ENCODE measurements at regions not wholly inside any gene's neighbourhood (a gene's known extent, or its start where the extent isn't known, plus 50 kb on each side); places are given as distances from the start of the nearest gene placed in this dataset.

- TF ChIP-seq CTCF (IDR thresholded peaks at IDR 0.05; ENCODE audit: low read depth, low read length, missing control alignments): no peak
- DNase-seq (ENCODE audit: low read depth): no peak
- in situ Hi-C loops (cut with HindIII; ENCODE audit: low sequenced_read_pairs): no loop called here
- H3K4me3 ChIP-seq (ENCODE audit: low read depth, low read length): no peak overlapping the region
These were observed 227.3 kb downstream of the HAPSTR1 start for GRCh38 chr16:9318764-9319163.

- no peak overlapping the region for H3K4me3 ChIP-seq (ENCODE audit: low read depth, low read length)
- in situ Hi-C loops (cut with HindIII; ENCODE audit: low sequenced_read_pairs): no loop called here
- no peak for TF ChIP-seq CTCF (IDR thresholded peaks at IDR 0.05; ENCODE audit: low read depth, low read length, missing control alignments)
- no peak for DNase-seq (ENCODE audit: low read depth)
These were observed 231.3 kb downstream of the HAPSTR1 start for GRCh38 chr16:9322769-9323168.

GRCh38 chr16:9323170-9323569, 231.7 kb downstream of the HAPSTR1 start:
- TF ChIP-seq CTCF (IDR thresholded peaks at IDR 0.05; ENCODE audit: low read depth, low read length, missing control alignments): no peak
- no peak for DNase-seq (ENCODE audit: low read depth)
- H3K4me3 ChIP-seq (ENCODE audit: low read depth, low read length): no peak overlapping the region
- in situ Hi-C loops (cut with HindIII; ENCODE audit: low sequenced_read_pairs): no loop called here

- H3K4me3 ChIP-seq (ENCODE audit: low read depth, low read length): no peak overlapping the region
- TF ChIP-seq CTCF (IDR thresholded peaks at IDR 0.05; ENCODE audit: low read depth, low read length, missing control alignments): no peak
- in situ Hi-C loops (cut with HindIII; ENCODE audit: low sequenced_read_pairs): no loop called here
- no peak for DNase-seq (ENCODE audit: low read depth)
These were observed 235.8 kb downstream of the HAPSTR1 start for GRCh38 chr16:9327253-9327652.

- TF ChIP-seq CTCF (IDR thresholded peaks at IDR 0.05; ENCODE audit: low read depth, low read length, missing control alignments): no peak
These were observed 237.0 kb downstream of the HAPSTR1 start for GRCh38 chr16:9328411-9328810.

GRCh38 chr16:9330095-9330494, 238.7 kb downstream of the HAPSTR1 start:
- DNase-seq (ENCODE audit: low read depth): no peak
- no peak overlapping the region for H3K4me3 ChIP-seq (ENCODE audit: low read depth, low read length)
- in situ Hi-C loops (cut with HindIII; ENCODE audit: low sequenced_read_pairs): no loop called here
- no peak for TF ChIP-seq CTCF (IDR thresholded peaks at IDR 0.05; ENCODE audit: low read depth, low read length, missing control alignments)

More at GRCh38 chr16:9328411-9328810, 237.0 kb downstream of the HAPSTR1 start:
- no peak for DNase-seq (ENCODE audit: low read depth)
- in situ Hi-C loops (cut with HindIII; ENCODE audit: low sequenced_read_pairs): no loop called here
- no peak overlapping the region for H3K4me3 ChIP-seq (ENCODE audit: low read depth, low read length)

- DNase-seq (ENCODE audit: low read depth): no peak
- TF ChIP-seq CTCF (IDR thresholded peaks at IDR 0.05; ENCODE audit: low read depth, low read length, missing control alignments): no peak
These were observed 240.1 kb downstream of the HAPSTR1 start for GRCh38 chr16:9331503-9331902.

More at GRCh38 chr16:9331503-9331902, 240.1 kb downstream of the HAPSTR1 start:
- H3K4me3 ChIP-seq (ENCODE audit: low read depth, low read length): no peak overlapping the region
- in situ Hi-C loops (cut with HindIII; ENCODE audit: low sequenced_read_pairs): no loop called here

Measured in astrocyte of the cerebellum (primary cell).